Thoracic aorta (tissue), 2 donors: ENCODE measurements at regions not wholly inside any gene's neighbourhood (a gene's known extent, or its start where the extent isn't known, plus 50 kb on each side); places are given as distances from the start of the nearest gene placed in this dataset.

Source experiments
- ATAC-seq: fragments of 150-250 bp; one replicate; pipeline ENCODE4 v1.8.0; 2017; ENCODE audit warnings: low read depth; ENCODE audit not compliant: insufficient number of reproducible peaks, low FRiP score
- DNase-seq: peaks from one replicate; pipeline ENCODE4 v3.0.0-alpha.2; 2020; ENCODE audit warnings: low spot score
- H3K27ac ChIP-seq, 2 donors: fragments of 200-600 bp; sonication (generic); 1 replicate in 1 of 2; 2 replicates in 1 of 2; pipeline ENCODE4 v1.5.1; 2016; ENCODE audit warnings: mild to moderate bottlenecking in 2 of 2, moderate library complexity in 2 of 2
- H3K27me3 ChIP-seq: fragments of 200-600 bp; sonication (generic); replicated peaks from 2 replicates; pipeline ENCODE4 v1.6.0; 2016; ENCODE audit warnings: mild to moderate bottlenecking; ENCODE audit not compliant: insufficient read depth
- H3K36me3 ChIP-seq: fragments of 200-600 bp; sonication (generic); one replicate; pipeline ENCODE4 v1.5.1; 2016
- H3K4me1 ChIP-seq, 2 donors: fragments of 200-600 bp; sonication (generic); 1 replicate in 1 of 2; 2 replicates in 1 of 2; pipeline versions ENCODE4 v1.5.1 to v1.6.0; 2016; ENCODE audit warnings: low read depth in 2 of 2, mild to moderate bottlenecking in 1 of 2; ENCODE audit not compliant: control insufficient read depth in 1 of 2
- H3K4me3 ChIP-seq: fragments of 200-600 bp; sonication (generic); 2 replicates; pipeline ENCODE4 v1.5.1; 2016; ENCODE audit warnings: mild to moderate bottlenecking
- H3K9me3 ChIP-seq: fragments of 200-600 bp; sonication (generic); 2 replicates; pipeline ENCODE4 v1.5.1; 2016
- CTCF ChIP-seq: fragments of 200-600 bp; sonication (generic); IDR thresholded peaks from one replicate; pipeline ENCODE4 v1.5.1; 2019; ENCODE audit warnings: antibody characterized with exemption

- no peak for TF ChIP-seq CTCF
- Histone ChIP-seq H3K36me3 (no peaks in the 10 kb centered on the region), H3K27me3 (no peaks in the 10 kb centered on the region), H3K4me3 (no peak overlapping the region), H3K27ac (no peak overlapping the region), H3K9me3 (no peaks in the 10 kb centered on the region), H3K4me1 (no peaks in the 10 kb centered on the region)
- DNase-seq (no peak), ATAC-seq (no peak)
These were observed 87.2 kb upstream of the GNAZ start for GRCh38 chr22:22983123-22983522.

- Histone ChIP-seq H3K9me3 (no peaks in the 10 kb centered on the region), H3K36me3 (no peaks in the 10 kb centered on the region), H3K4me1 (no peaks in the 10 kb centered on the region), H3K4me3 (no peak overlapping the region), H3K27me3 (no peaks in the 10 kb centered on the region), H3K27ac (no peak overlapping the region)
- TF ChIP-seq CTCF: no peak
- ATAC-seq (no peak), DNase-seq (no peak)
These were observed 86.5 kb upstream of the GNAZ start for GRCh38 chr22:22983816-22984215.

GRCh38 chr22:22984967-22985366 is 85.4 kb upstream of the GNAZ start:
- no peaks in the 10 kb centered on the region for H3K9me3 ChIP-seq
- no peak overlapping the region for H3K4me3 ChIP-seq
- ATAC-seq (no peak), DNase-seq (no peak)
- no peak overlapping the region for H3K27ac ChIP-seq
- H3K4me1 ChIP-seq: no peaks in the 10 kb centered on the region
- no peaks in the 10 kb centered on the region for H3K36me3 ChIP-seq
- no peak for TF ChIP-seq CTCF
- H3K27me3 ChIP-seq: no peaks in the 10 kb centered on the region

GRCh38 chr22:22986008-22986407 is 84.3 kb upstream of the GNAZ start:
- DNase-seq (no peak), ATAC-seq (no peak)
- Histone ChIP-seq H3K27me3 (no peaks in the 10 kb centered on the region), H3K36me3 (no peaks in the 10 kb centered on the region), H3K4me1 (no peaks in the 10 kb centered on the region), H3K9me3 (no peaks in the 10 kb centered on the region), H3K27ac (no peak overlapping the region), H3K4me3 (no peak overlapping the region)
- no peak for TF ChIP-seq CTCF

- DNase-seq (no peak), ATAC-seq (no peak)
- no peak overlapping the region for H3K27ac ChIP-seq
- H3K27me3 ChIP-seq: no peaks in the 10 kb centered on the region
- no peak overlapping the region for H3K4me3 ChIP-seq
- no peaks in the 10 kb centered on the region for H3K36me3 ChIP-seq
- no peaks in the 10 kb centered on the region for H3K9me3 ChIP-seq
- TF ChIP-seq CTCF: no peak
- no peaks in the 10 kb centered on the region for H3K4me1 ChIP-seq
These were observed 83.7 kb upstream of the GNAZ start for GRCh38 chr22:22986640-22987039.
